Esophagus squamous epithelium (tissue), 4 donors: ENCODE measurements at regions not wholly inside any gene's neighbourhood (a gene's known extent, or its start where the extent isn't known, plus 50 kb on each side); places are given as distances from the start of the nearest gene placed in this dataset.

Experiments
- CTCF ChIP-seq, 6 experiments: fragments of 450-650 bp in 4 of 6; fragments of 200-600 bp in 2 of 6; sonication (generic) in 2 of 6; IDR thresholded peaks; one replicate each; pipeline ENCODE4 v1.5.1; 2016 to 2019; ENCODE audit warnings: antibody characterized with exemption in 6 of 6, mild to moderate bottlenecking in 4 of 6, moderate library complexity in 4 of 6
- POLR2A ChIP-seq, 4 donors: fragments of 450-650 bp; IDR thresholded peaks; one replicate each; pipeline ENCODE4 v1.6.1; 2017; ENCODE audit warnings: antibody characterized with exemption in 4 of 4, mild to moderate bottlenecking in 4 of 4, moderate library complexity in 3 of 4

GRCh38 chr16:86224126-86224525, 286.2 kb upstream of the FOXF1 start:
- TF ChIP-seq POLR2A (IDR thresholded peaks at IDR 0.05) (no peak), CTCF (IDR thresholded peaks at IDR 0.05) (no peak)
